GM18519 (cell line): ENCODE measurements at regions not wholly inside any gene's neighbourhood (a gene's known extent, or its start where the extent isn't known, plus 50 kb on each side); places are given as distances from the start of the nearest gene placed in this dataset.

Source experiments
- ATAC-seq: cut with Tn5 transposase; IDR thresholded peaks from one replicate; pipeline ENCODE4 v1.9.1; 2021; ENCODE audit warnings: mild to moderate bottlenecking, moderate library complexity; ENCODE audit not compliant: unreplicated experiment, low FRiP score

- no peak for ATAC-seq
Measured at GRCh38 chr6:79330704-79331103, 96.2 kb upstream of the HMGN3 start.

GRCh38 chr6:79313254-79313653 is 78.8 kb upstream of the HMGN3 start:
- ATAC-seq = no peak

GRCh38 chr6:79307321-79308036 is 73.0 kb upstream of the HMGN3 start:
- ATAC-seq = no peak

GRCh38 chr6:79305020-79305419 is 70.5 kb upstream of the HMGN3 start:
- peak; percentile 39 for ATAC-seq

GRCh38 chr6:79302341-79302740 is 67.9 kb upstream of the HMGN3 start:
- ATAC-seq = no peak

- no peak for ATAC-seq
Measured at GRCh38 chr6:79301290-79301689, 66.8 kb upstream of the HMGN3 start.

- ATAC-seq = no peak
Measured at GRCh38 chr6:79296211-79296610, 61.7 kb upstream of the HMGN3 start.
